ENCODE measurements at regions not wholly inside any gene's neighbourhood (a gene's known extent, or its start where the extent isn't known, plus 50 kb on each side); places are given as distances from the start of the nearest gene placed in this dataset.

DNA sequence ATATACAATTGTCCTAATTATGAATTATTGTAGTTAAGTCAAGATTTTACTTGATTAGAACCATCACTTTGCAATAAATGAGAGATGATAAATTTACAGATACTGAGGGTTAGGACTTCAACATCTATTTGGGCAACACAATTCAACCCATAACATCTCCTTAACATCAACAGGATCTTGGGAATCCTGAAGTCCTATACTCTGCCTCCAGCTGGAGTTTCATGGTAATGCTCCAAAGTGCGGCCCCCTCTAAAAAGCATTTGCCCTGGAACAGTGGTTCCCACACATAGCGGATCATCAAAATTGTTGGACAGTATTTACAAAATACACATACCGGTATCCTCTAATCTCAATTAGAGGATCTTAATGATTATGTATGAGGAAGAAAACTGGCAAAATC, 618.6 kb downstream of the CENPC start:
- TF ChIP-seq CTCF (conservative IDR thresholded peaks at IDR 0.05) = no peak
- no peaks in the 10 kb centered on the region for H3K36me3 Mint-ChIP-seq
- H3K4me1 Mint-ChIP-seq (ENCODE audit: unreplicated experiment) = no peaks in the 10 kb centered on the region
- no peak overlapping the region for H3K27ac Mint-ChIP-seq
- no peak for DNase-seq (ENCODE audit: extremely low spot score, unreplicated experiment)
- H3K9me3 Mint-ChIP-seq = no peaks in the 10 kb centered on the region
- no peak overlapping the region for H3K4me3 Mint-ChIP-seq
- no peaks in the 10 kb centered on the region for H3K27me3 Mint-ChIP-seq

GRCh38 chr4:66923081-66923865, 622.0 kb downstream of the CENPC start:
- DNase-seq (ENCODE audit: extremely low spot score, unreplicated experiment) = no peak
- H3K4me3 Mint-ChIP-seq = no peak overlapping the region
- no peak overlapping the region for H3K27ac Mint-ChIP-seq
- no peaks in the 10 kb centered on the region for H3K4me1 Mint-ChIP-seq (ENCODE audit: unreplicated experiment)
- H3K27me3 Mint-ChIP-seq = no peaks in the 10 kb centered on the region
- TF ChIP-seq CTCF (conservative IDR thresholded peaks at IDR 0.05) = no peak
- no peaks in the 10 kb centered on the region for H3K36me3 Mint-ChIP-seq
- H3K9me3 Mint-ChIP-seq = no peaks in the 10 kb centered on the region

DNA sequence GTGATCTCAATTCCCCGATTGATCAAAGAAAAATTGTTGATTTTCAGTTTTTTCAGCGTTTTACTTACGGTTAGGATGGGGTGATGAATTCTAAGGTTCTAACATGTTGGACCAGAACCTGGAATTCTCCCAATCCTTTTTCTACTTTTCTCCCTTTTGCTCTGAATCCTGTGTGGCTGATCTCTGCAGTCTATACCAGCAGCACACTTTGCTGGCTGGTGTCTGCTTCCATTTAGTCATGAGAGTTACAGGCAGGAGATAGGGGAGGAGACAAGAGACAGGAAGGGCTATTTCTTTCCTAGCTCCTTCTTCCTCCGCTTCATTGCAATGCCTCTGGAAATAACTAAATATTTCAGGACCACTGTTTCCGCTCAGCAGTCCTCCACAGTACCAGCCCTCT, 623.9 kb downstream of the CENPC start:
- Mint-ChIP-seq H3K36me3 (no peaks in the 10 kb centered on the region), H3K9me3 (peaks cover 5% of the 10 kb centered on the region), H3K4me3 (no peak overlapping the region), H3K27ac (no peak overlapping the region), H3K4me1 (ENCODE audit: unreplicated experiment) (no peaks in the 10 kb centered on the region), H3K27me3 (no peaks in the 10 kb centered on the region)
- DNase-seq (ENCODE audit: extremely low spot score, unreplicated experiment) = no peak
- no peak for TF ChIP-seq CTCF (conservative IDR thresholded peaks at IDR 0.05)

DNA sequence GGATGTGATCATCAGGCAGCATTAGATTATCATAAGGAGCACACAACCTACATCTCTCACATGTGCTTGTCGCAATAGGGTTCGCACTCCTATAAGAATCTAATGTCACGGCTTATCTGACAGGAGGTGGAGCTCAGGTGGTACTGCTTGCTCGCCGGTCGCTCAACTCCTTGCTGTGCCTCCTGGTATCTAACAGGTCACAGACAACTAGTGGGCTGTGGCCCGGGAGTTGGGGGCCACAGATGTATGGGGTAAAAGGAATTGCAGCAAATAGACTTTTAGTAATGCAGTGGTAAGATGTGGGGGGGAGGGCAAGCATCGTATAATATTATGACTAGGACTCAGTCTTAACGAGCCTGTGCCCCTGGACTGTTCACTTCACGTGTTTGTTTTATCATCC, 624.8 kb downstream of the CENPC start:
- Mint-ChIP-seq H3K9me3 (peaks cover 5% of the 10 kb centered on the region), H3K27me3 (no peaks in the 10 kb centered on the region), H3K4me3 (no peak overlapping the region), H3K36me3 (no peaks in the 10 kb centered on the region), H3K27ac (no peak overlapping the region), H3K4me1 (ENCODE audit: unreplicated experiment) (no peaks in the 10 kb centered on the region)
- TF ChIP-seq CTCF (conservative IDR thresholded peaks at IDR 0.05) = no peak
- DNase-seq (ENCODE audit: extremely low spot score, unreplicated experiment) = no peak

DNA sequence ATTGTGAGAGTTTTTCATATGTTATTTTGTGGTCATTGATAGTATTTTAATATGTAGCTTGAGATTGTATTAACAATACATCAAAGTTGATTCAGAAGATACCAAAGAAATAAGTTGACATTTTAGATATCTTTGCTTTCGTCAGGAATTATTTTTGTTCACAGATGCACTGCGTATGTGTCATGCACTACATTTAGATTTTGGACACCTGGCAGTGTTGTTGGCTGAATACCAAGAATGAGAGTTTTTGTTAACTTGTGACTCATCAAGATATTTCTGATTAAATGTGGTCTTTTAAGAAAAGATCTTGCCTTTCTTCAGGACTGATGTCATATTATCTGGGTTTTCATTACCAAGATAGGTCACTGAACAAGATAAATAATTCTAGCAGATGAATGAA, 633.4 kb downstream of the CENPC start:
- no peak for TF ChIP-seq CTCF (conservative IDR thresholded peaks at IDR 0.05)
- Mint-ChIP-seq H3K27ac (no peak overlapping the region), H3K9me3 (peaks cover 2% of the 10 kb centered on the region), H3K36me3 (no peaks in the 10 kb centered on the region), H3K27me3 (no peaks in the 10 kb centered on the region), H3K4me1 (ENCODE audit: unreplicated experiment) (no peaks in the 10 kb centered on the region), H3K4me3 (no peak overlapping the region)
- no peak for DNase-seq (ENCODE audit: extremely low spot score, unreplicated experiment)
